ENCODE measurements at regions not wholly inside any gene's neighbourhood (a gene's known extent, or its start where the extent isn't known, plus 50 kb on each side); places are given as distances from the start of the nearest gene placed in this dataset.
"Not testable (repeated sequence)": the region's sequence is repeated elsewhere in the genome, so short reads cannot be mapped to it uniquely, and the experiment has no call there.

DNA sequence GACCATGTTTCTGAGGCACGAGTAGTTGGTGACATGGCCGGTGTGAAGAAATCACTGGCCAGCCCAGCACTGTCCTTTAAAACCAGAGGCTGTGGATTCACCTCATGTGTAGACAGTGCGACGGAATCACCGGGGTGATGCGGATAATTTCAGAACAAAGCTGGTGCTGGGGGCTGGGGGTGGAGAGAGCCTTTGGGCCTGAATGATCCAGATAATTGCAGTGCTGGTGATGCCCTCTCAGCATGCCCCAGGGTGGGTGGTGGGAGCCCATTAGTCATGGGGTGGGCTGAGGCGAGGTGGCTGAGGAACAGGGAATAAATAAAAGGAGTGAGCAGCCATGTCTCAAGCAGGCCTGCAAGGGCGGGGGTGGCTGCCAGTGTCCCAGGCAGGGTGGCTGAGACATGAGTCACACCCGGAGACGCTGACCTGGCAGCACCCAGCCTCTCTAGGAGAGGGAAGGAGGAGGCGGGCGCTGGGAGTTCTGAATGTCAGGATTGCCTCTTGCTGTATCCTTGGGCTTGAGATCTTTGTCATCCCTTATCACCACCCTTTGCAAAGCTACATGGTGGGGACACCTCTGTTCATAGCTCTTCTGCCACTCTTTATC lies 61.1 kb upstream of the KCNK12 start:
- Mint-ChIP-seq H3K4me1 (no peaks in the 10 kb centered on the region), H3K36me3 (ENCODE audit: low read depth) (no peaks in the 10 kb centered on the region), H3K27me3 (peaks cover 1% of the 10 kb centered on the region), H3K4me3 (no peak overlapping the region), H3K27ac (no peak overlapping the region), H3K9me3 (no peaks in the 10 kb centered on the region)
- DNase-seq = no peak
- intact Hi-C loops (cut with micrococcal nuclease) = no loop called here

DNA sequence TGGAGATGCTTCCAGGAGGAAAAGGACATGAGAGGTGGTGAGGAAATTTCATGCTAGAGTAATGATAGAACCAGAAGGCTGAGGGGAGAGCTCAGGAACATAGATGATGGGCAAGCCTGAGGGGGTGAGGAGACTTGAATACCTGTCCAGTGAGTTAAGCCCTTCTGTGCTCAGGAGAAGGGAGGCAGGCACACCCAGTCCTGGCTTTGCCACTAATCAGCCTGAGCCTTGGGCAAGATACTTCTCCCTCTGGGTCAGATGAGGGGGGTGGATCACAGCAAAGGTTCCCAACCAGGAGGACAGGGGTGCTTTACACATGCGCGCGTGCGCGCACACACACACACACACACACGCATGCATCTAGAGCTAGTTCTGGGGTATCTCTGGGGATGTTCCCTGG lies 60.5 kb upstream of the KCNK12 start:
- Mint-ChIP-seq H3K4me1 (no peaks in the 10 kb centered on the region), H3K4me3 (no peak overlapping the region), H3K27ac (no peak overlapping the region), H3K9me3 (no peaks in the 10 kb centered on the region), H3K36me3 (ENCODE audit: low read depth) (no peaks in the 10 kb centered on the region), H3K27me3 (peaks cover 1% of the 10 kb centered on the region)
- DNase-seq = no peak
- intact Hi-C loops (cut with micrococcal nuclease) = no loop called here

DNA sequence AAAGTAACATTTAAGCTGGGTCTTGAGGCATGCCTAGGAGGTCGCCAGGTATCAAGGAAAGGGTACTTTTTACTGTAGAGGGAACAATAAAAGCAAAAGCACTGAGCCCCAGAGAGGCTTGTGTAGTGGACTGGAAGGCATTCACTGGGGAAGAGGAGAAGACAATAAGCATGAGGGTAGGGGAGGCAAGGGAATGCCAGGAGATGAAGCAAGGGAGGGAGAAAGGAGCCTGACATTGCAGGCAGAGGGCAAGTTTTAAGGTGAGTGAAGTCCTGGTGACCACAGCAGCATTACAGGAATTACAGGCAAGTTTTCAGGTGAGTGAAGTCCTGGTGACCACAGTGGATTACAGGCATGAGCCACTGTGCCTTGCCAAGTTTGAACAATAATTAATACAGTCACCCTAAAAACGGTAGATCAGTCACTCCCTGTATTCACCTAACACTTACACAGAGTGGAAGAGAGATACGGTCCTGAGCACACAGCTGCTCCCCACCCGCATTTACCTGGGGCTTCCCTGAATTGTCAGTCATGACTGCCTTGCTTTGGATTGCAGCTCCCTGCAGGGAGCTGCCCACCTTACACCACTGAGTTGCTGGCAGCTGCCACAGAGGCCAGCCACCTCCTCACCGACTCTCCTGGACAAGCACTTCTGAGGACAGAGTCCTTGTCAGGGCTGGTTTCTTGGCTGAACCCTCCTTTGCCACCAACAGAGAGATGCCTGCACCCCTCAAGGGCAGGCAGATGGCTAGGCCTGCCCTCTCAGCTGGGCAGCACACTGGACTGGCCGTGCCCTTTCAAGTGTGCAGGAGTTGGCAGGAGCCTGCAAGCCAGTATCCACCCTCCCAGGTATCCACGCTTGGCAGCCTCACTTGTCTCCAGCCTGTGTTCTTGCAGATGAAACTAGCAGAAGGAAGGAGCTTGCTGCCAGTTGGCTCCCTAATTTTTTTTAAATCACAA lies 59.0 kb upstream of the KCNK12 start:
- intact Hi-C loops (cut with micrococcal nuclease) = no loop called here
- Mint-ChIP-seq H3K9me3 (no peaks in the 10 kb centered on the region), H3K4me1 (no peaks in the 10 kb centered on the region), H3K36me3 (ENCODE audit: low read depth) (no peaks in the 10 kb centered on the region), H3K4me3 (no peak overlapping the region), H3K27me3 (peaks cover 6% of the 10 kb centered on the region), H3K27ac (no peak overlapping the region)
- no peak for DNase-seq

DNA sequence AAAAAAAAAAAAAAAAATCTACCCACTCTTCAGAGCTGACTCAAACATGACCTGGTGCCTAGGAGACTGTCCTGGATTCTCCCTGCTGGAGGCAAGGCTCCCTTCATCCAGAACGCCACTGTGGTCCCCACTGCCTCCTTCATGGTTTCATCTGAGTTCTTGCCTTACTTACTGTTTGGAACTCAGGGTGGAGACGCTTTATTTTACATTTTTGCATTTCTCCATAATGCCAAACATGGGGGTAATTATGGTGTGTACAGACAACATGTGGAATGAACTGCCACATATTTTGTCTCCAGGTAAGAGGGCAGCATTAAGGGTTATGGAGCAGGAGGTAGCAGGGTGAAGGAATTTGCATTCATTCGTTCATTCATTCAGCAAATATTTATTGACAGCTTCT lies 58.1 kb upstream of the KCNK12 start:
- Mint-ChIP-seq H3K9me3 (no peaks in the 10 kb centered on the region), H3K36me3 (ENCODE audit: low read depth) (no peaks in the 10 kb centered on the region), H3K4me1 (no peaks in the 10 kb centered on the region), H3K4me3 (no peak overlapping the region), H3K27ac (no peak overlapping the region), H3K27me3 (peaks cover 6% of the 10 kb centered on the region)
- DNase-seq = no peak
- intact Hi-C loops (cut with micrococcal nuclease) = no loop called here

DNA sequence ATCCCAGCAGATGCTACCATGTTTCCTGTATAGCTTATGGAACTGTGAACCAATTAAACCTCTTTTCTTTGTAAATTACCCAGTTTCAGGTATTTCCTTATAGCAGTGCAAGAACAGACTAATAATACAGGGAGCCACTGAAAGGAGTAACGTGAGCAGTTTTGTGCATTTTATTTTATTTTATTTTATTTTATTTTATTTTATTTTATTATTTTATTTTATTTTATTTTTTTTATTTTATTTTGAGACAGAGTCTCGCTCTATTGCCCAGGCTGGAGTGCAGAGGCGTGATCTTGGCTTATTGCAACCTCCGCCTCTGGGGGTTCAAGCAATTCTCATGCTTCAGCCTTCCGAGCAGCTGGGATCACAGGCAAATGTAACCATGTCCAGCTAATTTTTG lies 55.9 kb upstream of the KCNK12 start:
- no peak for DNase-seq
- Mint-ChIP-seq H3K9me3 (no peaks in the 10 kb centered on the region), H3K36me3 (ENCODE audit: low read depth) (no peaks in the 10 kb centered on the region), H3K27ac (no peak overlapping the region), H3K4me1 (no peaks in the 10 kb centered on the region), H3K27me3 (peaks cover 6% of the 10 kb centered on the region), H3K4me3 (no peak overlapping the region)
- intact Hi-C loops (cut with micrococcal nuclease) = no loop called here

DNA sequence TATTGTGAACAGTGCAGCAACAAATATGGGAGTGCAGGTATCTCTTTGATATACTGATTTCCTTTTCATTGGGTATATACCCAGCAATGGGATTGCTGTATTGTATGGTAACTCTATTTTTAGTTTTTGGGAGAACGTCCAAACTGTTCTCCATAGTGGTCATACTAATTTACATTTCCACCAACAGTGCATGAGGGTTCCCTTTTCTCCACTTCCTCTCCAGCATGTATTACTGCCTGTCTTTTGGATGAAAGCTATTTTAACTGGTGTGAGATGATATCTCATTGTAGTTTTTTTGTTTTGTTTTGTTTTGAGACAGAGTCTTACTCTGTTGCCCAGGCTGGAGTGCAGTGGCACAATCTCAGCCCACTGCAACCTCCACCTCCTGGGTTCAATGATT lies 52.4 kb upstream of the KCNK12 start:
- not testable (repeated sequence) for H3K4me3 Mint-ChIP-seq

DNA sequence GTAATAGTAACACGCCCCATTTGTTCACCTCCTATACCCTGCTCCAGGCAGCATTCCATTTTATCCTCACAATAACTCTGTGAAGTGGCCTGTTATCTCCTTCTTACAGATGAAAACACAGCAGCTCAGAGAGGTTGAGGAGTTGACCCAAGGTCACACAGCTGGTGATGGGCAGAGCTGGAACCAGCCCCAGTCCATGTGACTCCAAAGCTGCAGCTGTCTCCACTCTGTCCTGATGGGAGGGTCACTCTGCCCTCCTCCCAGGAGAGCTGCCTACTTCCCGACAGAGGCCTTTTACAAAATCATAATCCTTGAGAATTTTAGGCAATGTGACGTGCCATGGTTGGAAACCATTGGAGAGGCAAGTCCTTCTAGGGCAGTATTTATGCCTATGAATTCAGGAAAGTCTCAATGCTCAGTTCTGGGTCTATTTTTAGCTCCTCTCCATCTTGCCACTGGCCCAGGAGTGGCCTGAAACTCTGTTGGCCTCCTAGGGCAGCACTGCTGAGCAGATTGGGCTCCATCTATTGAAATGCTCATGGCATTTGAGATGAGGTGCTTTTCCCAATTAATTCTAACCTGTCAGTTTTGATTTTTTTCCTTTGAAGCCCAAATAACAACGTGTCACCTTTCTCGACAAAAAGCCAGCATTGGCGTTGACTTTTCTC lies 50.1 kb upstream of the KCNK12 start:
- intact Hi-C loops (cut with micrococcal nuclease) = no loop called here
- H3K9me3 Mint-ChIP-seq = no peaks in the 10 kb centered on the region
- no peak for DNase-seq
- H3K4me3 Mint-ChIP-seq = no peak overlapping the region
- H3K27ac Mint-ChIP-seq = no peak overlapping the region
- H3K4me1 Mint-ChIP-seq = no peaks in the 10 kb centered on the region
- H3K36me3 Mint-ChIP-seq (ENCODE audit: low read depth) = no peaks in the 10 kb centered on the region
- peaks cover 5% of the 10 kb centered on the region for H3K27me3 Mint-ChIP-seq

More for the DNA sequence above, 52.4 kb upstream of the KCNK12 start:
- H3K9me3 Mint-ChIP-seq; intact Hi-C loops (cut with micrococcal nuclease); DNase-seq; H3K4me1 Mint-ChIP-seq; H3K27me3 Mint-ChIP-seq; H3K27ac Mint-ChIP-seq; H3K36me3 Mint-ChIP-seq (ENCODE audit: low read depth): not testable (repeated sequence)
